ENCODE measurements at regions not wholly inside any gene's neighbourhood (a gene's known extent, or its start where the extent isn't known, plus 50 kb on each side); places are given as distances from the start of the nearest gene placed in this dataset.
"Not testable (repeated sequence)": the region's sequence is repeated elsewhere in the genome, so short reads cannot be mapped to it uniquely, and the experiment has no call there.

DNA sequence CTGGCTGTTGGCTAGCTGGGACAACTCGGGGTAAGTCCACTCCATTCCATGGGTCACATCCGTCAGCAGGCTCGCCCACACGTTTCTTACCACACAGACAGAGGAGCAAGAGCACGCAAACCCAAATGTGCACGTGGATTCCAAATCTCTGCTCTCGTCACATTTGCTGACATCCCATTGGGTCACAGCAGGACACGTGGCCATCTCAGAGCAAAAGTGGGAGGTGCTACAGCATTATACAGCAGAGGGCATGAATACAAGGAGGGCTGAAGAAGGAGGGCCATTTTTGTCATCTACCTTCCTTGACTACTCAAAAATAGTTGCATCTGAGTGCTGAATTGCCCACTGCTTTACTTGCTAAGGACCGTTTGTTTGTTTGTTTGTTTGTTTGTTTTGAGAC lies 84.7 kb downstream of the RBBP6 start:
- DNase-seq (ENCODE audit: low spot score): no peak

DNA sequence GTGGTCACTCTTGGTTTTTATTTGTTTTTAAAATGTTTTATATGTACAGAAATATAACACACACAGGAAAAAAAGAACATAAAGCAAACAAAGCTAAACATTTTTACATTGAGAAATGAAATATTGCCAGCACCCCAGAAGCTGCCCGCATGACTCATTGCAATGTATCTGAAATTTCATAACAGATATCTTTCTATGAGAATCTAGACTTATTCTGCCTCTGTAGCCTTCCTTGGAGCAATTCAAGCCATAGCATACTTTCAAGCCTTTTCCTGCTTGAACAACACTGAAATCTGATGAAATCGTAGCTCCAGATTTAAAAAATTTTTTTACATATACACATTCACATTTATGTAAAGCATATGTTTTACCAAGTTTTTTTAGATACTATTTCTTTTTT lies 86.9 kb downstream of the RBBP6 start:
- DNase-seq (ENCODE audit: low spot score): no peak

DNA sequence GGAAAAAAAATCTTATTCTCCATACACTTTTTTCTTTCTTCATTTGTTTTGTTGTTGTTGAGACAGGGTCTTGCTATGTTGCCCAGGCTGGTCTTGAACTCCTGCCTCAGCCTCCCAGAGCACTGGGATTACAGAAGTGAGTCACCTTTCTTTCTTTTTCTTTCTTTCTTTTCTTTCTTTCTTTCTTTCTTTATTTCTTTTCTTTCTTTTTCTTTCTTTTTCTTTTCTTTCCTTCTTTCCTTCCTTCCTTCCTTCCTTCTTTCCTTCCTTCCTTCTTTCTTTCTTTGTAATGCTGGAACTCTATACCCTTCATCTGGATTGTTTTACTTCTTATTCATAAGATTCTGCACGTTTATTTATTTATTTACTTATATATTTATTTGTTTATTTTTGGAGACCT lies 94.5 kb upstream of the TNRC6A start:
- DNase-seq (ENCODE audit: low spot score): no peak

DNA sequence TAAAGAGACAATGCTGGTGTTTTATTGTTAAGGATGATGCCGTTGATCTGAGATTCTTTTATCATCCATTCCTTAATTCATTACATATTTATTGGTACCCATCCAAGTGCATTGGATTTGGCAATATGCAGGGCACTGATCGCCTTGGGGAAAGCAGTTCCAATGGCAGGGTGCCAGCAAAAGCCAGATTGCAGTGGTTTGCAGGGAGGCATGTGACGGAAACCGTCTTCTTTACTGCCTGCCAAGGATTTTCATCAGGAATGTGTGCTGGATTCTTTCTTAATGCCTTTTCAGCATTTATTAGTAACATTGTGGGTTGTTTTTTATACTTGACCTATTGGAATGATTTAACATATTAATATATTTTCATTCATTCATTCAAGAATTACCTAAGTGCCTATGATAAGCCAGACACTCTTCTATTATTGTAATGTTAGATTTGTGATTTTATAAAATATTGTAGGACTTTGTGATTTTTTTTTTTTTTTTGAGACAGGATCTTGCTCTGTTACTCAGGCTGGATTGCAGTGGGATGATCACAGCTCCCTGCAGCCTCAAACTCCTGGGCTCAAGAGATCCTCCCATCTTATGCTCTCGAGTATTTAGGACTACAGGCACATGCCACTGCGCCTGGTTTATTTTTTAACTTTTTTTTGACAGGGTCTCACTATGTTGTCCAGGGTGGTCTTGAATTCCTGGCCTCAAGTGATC lies 93.4 kb upstream of the TNRC6A start:
- no peak for DNase-seq (ENCODE audit: low spot score)

DNA sequence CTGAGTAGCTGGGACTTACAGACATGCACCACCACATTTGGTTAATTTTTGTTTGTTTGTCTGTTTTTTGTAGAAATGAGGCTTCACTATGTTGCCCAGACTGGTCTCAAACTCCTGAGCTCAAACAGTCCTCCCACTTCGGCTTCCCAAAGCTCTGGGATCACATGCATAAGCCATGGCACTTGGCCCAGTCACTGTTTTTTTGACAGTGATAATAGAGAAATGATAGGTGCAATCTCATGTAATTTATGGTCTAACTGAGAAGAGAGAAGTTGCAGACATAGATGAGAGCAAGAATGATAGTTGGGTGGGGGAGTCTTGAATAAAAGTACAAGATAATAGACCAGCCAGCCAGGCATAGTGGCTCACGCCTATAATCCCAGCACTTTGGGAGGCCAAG lies 89.7 kb upstream of the TNRC6A start:
- no peak for DNase-seq (ENCODE audit: low spot score)

DNA sequence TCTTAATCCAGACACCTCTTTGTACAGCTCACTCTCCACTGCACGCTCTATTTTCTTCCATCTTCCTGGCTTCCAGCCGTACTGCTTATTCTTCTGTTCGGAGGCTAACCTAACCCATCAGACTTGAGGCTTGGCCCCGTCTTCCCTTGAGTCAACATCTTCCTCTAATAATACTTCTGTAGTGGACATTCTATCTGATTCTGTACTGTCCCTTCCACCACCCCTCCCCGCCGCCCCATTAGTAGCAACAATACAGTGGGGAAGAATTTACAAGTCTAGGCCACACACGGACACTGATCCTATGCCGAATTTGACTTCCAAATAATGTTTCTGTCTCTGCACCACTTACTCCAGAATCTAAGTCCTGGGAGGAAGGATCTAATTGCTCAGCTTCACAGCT lies 86.0 kb upstream of the TNRC6A start:
- DNase-seq (ENCODE audit: low spot score): no peak

DNA sequence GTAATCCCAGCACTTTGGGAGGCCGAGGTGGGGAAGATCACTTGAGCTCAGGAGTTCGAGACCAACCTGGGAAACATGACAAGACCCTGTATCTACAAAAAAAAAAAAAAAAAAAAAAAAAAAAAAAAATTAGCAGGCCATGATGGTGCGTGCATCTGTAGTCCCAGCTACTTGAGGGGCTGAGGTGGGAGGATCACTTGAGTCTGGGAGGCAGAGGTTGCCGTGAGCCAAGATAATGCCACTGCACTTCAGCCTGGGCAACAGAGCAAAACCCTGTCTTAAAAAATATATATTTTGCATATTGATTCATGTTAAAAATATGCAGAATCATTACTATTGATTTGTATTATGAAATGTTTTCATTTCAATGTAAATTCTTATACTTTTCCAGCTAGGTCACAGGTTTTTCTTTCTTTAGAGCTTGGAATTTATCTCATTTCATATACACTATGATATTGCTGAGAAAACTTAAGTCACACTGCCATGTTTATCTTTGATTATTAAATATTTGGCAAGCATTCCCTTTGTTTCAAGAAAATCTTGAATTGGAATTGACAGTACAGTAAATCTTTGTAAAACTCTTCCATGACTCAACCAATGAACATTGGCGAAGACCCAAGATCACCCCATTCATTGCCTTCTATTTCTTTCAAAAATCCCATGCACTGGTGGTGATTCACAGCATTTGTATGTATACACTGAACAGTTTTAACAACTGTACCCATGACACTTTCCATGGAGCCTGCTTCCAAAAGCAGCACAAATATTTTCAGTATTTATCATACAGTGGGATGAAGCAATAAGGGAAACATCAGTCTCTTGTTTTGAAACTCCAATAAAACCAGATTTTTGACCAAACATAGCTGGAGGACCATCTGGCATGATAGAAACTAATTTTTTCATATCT lies 83.5 kb upstream of the TNRC6A start:
- peak; percentile 92 for DNase-seq (ENCODE audit: low spot score)

DNA sequence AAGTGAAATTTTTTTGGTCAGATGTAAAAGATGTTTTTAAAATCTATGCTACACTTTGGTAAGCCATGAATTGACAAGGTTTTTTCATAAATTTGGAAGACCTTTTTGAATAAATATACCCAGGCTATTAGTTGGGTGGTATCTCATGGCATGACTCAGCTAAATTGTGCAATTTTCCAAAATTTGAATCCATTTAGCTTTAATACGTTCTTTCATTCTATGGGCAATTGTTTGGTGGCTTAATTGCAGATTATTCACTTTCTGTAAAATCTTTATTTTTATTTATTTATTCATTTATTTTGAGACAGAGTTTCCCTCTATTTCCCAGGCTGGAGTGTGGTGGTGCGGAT lies 82.8 kb upstream of the TNRC6A start:
- DNase-seq (ENCODE audit: low spot score): no peak

DNA sequence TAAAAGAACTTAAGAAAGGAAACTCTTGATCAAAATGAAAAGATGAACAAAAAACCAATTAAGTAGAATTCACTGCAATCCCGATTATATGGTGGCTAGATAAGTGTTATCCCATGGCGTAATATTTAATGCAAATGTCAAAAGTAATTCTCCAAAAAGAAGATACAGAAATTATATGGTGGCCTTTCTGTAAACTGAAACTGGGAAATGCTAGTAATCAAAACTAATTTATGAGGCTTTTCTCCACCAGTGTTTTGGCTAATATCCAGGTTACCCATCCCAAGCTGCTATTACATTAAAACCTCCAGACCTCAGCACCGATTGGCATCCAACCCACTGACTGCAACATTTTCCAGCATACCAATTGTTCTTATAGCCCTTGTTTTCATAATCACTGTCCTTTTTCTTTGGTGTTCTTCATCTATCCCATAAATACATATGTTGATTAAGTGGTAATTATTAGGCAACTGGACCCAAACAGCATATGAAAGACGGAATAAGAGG lies 77.2 kb upstream of the TNRC6A start:
- no peak for DNase-seq (ENCODE audit: low spot score)

DNA sequence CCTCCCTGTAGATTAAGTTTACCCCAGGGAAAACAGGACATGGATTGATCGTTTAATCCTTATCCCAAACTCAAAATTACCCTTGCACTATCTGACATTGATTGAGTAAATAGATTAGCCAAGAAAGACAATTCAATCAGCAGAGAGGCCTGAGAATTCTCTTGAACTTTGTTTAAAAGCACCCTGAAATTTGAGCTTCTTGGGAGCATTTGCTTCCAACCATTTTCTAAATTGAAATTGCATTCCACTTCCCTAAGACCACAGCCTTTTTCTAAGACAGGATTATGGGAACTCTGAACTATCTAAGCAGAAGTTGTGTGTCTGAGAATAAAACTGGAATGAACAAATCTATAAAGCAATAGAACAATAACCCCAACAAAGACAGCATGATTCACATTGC lies 76.6 kb upstream of the TNRC6A start:
- DNase-seq (ENCODE audit: low spot score): no peak

DNA sequence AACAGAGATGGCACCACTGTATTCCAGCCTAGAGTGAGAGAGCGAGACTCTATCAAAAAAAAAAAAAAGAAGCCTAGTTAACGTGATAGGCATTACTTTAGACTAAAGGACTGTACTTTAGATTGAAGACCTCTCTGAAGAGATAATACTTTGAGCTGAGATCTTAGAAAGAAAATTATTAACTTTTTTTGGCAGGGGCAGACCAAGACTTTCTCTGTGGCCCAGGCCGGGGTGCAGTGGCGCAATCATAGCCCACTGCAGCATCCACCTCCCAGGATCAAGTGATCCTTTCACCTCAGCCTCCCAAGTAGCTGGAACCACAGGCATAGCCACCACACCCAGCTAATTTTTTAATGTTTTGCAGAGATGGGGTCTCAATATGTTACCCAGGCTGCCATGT lies 75.7 kb upstream of the TNRC6A start:
- DNase-seq (ENCODE audit: low spot score): no peak

DNA sequence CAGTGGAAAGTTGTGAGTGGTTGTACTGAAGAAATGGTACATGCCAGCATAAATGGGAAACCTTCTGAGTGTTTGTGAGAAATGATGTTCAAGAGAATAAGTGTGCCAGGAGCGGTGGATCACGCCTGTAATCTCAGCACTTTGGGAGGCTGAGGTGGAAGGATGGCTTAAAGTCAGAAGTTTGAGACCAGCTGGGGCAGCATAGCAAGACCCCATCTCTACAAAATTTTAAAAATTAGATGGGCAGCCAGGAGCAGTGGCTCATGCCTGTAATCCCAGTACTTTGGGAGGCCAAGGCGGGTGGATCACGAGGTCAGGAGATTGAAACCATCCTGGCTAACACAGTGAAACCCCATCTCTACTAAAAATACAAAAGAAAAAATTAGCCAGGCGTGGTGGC lies 63.5 kb upstream of the TNRC6A start:
- not testable (repeated sequence) for DNase-seq (ENCODE audit: low spot score)

DNA sequence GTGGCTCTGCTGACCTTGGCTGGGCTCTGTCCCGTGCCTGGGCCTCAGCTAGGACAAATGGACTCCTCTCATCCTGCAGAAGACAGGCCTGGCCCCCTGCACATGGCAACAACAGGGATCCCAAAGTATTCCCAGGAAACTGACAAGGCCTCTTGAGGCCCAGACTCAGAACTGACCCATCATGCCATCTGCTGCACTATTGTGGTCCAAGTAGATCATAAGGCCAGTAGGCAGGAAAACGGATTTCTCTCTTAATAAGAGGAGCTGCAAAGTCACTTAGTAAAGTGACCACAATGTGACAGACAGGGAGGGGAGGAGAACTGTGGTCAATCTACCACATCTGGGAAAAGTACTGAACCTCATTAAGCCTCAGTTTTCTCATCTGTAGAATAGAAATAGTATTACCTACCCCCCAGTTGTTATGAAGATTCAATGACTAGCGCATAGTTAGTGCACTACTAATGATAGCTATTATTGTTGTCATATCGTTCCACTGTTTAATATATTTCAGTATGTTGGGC lies 62.1 kb upstream of the TNRC6A start:
- DNase-seq (ENCODE audit: low spot score): no peak

DNA sequence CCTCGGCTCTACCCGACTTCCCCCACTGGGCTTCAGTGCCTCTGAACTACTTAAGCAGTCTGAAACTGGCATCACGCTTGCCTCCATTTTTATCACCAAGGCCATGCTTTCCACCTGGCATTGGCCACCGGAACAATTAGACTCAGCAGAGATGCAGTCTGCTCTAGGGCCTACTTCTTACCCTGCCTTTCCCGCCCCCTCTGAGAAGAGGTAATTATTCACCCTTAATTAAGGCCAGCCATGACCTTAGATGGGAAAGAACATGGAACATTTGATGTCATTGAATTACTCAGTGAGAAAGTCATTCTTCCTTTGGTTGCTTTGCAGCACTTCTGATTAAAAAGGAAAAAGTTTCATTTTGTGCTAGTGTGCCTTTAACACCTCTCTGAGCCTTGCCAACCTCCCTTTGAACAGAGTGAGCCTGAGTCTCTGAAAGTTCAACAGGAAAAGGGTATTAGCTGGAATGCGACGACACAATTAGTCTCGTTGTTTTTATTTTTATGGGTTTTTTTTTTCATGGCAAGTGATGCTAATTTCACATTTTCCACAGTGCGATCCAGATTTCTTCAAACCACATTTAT lies 60.9 kb upstream of the TNRC6A start:
- peak; percentile 39 for DNase-seq (ENCODE audit: low spot score)

DNA sequence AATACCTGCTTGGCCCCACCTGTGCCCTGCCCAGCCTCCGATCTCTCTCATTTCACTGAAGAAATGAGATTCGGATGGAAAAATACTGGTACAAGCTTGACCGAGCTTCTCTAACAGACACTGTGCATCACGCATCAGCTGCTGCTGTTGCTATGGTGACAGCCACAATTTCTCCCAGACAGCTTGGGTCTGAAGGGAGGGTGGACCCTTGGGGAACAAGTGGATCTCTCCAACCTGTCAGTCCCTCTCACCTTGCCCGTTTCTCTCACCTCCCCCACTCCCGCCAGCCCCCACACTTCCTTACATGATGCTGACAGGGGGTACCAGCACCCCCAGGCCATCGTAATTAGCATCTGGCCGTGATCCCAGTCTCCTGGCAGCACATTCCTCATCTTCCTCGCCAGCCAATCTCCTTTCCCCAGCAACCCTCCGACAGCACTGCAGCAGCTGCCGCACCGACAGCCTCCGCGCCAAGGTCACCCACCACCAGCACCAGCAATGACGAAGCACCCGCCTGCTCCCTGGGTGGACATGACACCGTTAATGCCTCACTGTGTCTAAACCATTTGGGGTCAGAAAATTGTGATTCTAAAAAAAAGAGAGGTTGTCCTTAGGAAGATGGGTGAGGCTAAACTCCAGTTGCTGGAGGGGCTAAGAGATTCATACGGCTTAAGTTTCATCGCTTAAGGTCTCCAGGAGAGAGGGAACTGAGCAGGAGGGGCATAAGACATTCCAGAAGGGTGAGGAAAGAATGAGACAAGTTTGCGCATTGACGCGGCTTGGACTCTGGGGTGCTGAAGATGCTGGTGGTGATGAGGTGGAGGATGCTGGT lies 58.6 kb upstream of the TNRC6A start:
- no peak for DNase-seq (ENCODE audit: low spot score)

DNA sequence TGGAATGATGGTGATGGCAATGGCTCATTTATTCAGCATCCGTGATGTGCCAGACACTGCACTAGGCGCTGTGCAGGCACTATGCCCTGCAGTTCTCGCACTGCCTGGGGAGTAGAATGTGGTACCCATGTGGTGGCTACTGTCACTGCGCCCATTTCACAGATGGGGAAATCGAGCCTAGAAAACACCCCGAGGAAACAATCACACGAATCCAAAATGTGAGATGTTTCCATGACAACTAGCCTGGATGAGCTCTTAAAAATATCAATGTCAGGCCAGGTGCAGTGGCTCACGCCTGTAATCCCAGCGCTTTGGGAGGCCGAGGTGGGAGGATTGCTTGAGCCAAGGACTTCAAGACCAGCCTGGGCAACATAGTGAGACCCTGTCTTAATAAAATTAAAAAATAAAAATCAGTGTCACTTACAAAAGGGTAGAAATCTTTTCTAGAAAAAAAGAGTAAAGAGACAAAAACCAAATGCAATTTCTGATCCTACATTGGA lies 57.9 kb upstream of the TNRC6A start:
- no peak for DNase-seq (ENCODE audit: low spot score)

DNA sequence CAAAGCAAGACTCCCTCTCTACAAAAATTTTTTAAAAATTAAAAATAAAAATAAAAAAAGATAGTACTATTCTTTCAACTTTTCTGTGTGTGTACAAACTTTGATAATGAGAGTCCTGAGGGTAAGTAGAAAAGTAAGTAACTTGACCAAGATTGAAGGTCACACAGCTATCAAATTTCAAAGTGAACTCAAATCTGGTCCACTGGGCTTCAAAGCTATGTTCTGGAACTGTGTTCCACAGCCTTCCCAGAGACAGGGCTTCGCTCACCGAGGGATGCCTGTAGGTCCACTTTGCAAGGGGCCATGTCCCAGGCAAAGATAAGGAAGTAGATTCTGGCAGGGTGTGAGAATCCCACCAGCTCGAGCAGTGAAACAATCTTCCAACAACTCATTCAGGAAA lies 56.3 kb upstream of the TNRC6A start:
- no peak for DNase-seq (ENCODE audit: low spot score)

DNA sequence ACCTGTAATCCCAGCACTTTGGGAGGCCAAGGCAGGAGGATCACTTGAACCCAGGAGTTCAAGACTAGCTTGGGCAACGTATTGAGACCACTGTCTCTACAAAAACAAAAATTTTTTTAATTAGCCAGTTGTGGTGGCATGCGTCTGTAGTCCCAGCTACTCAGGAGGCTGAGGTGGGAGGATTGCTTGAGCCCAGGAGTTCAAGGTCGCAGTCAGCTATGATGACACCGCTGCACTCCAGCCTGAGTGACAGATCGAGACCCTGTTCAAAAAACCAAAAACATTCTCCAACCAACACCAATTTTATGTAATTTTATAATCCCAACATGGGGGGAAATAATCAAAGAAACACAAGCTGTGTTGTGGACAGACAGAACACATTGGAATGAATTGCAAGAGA lies 54.6 kb upstream of the TNRC6A start:
- DNase-seq (ENCODE audit: low spot score): no peak

DNA sequence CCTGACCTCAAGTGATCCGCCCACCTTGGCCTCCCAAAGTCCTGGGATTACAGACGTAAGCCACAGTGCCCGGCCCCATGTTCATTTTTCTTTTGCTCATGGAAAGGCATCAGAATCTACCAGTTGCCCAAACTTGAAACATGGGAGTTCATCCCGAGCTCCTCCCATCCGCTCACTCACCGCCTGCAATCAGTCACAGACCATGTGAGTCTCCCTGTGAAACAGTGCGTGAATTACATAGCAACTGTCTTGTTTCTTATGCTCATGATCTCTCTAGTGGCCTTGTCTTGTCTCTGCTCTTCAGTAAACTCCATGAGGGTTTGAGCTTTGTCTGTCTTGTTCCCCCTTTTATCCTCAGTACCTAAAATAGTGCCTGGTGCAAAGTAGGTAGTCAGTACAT lies 52.1 kb upstream of the TNRC6A start:
- DNase-seq (ENCODE audit: low spot score): no peak
